Mammary epithelial cell (primary cell): ENCODE measurements at regions not wholly inside any gene's neighbourhood (a gene's known extent, or its start where the extent isn't known, plus 50 kb on each side); places are given as distances from the start of the nearest gene placed in this dataset.
"Not testable (repeated sequence)": the region's sequence is repeated elsewhere in the genome, so short reads cannot be mapped to it uniquely, and the experiment has no call there.

Experiments
- CTCF ChIP-seq, 2 donors: IDR thresholded peaks in 1 of 2; conservative IDR thresholded peaks in 1 of 2; 2 replicates each; pipeline ENCODE4 v1.5.1; 2011 to 2012; ENCODE audit warnings: inconsistent platforms in 2 of 2, low read length in 2 of 2, mild to moderate bottlenecking in 2 of 2, control low read depth in 1 of 2, low read depth in 1 of 2; ENCODE audit not compliant: insufficient read depth in 1 of 2; ENCODE audit errors: extremely low read depth in 1 of 2
- EZH2 ChIP-seq: IDR thresholded peaks from 2 replicates; pipeline ENCODE4 v1.6.1; 2012; ENCODE audit warnings: low read length, inconsistent platforms, borderline replicate concordance

GRCh38 chr13:63236667-63237396 is 1821.2 kb upstream of the PCDH20 start:
- TF ChIP-seq CTCF (conservative IDR thresholded peaks at IDR 0.05 in 1 of 2, IDR thresholded peaks at IDR 0.05 in 1 of 2; ENCODE audit: extremely low read depth in 1 of 2, insufficient read depth in 1 of 2, low read depth in 1 of 2, low read length in 2 of 2); EZH2: not testable (repeated sequence)
